Mesenchymal stem cell (in vitro differentiated cells and primary cell): ENCODE measurements at regions not wholly inside any gene's neighbourhood (a gene's known extent, or its start where the extent isn't known, plus 50 kb on each side); places are given as distances from the start of the nearest gene placed in this dataset.

Experiments
- DNase-seq: peaks from one replicate; pipeline ENCODE4 v3.0.0-alpha.2; 2013
- H2AFZ ChIP-seq: one replicate; pipeline ENCODE4 v1.6.1; 2013; ENCODE audit warnings: low read depth, mild to moderate bottlenecking, control low read depth, inconsistent platforms, low read length, moderate library complexity
- H2AK5ac ChIP-seq: 2 replicates; pipeline ENCODE4 v1.6.1; 2013; ENCODE audit warnings: low read length, moderate library complexity, mild to moderate bottlenecking, inconsistent platforms; ENCODE audit not compliant: severe bottlenecking
- H2BK120ac ChIP-seq: one replicate; pipeline ENCODE4 v1.6.1; 2013; ENCODE audit warnings: low read depth, mild to moderate bottlenecking, inconsistent platforms, low read length, moderate library complexity
- H2BK12ac ChIP-seq, 2 experiments: one replicate each; pipeline ENCODE4 v1.6.1; 2013; ENCODE audit warnings: inconsistent platforms in 2 of 2, low read length in 2 of 2, mild to moderate bottlenecking in 2 of 2, moderate library complexity in 2 of 2, control low read depth in 1 of 2
- H2BK15ac ChIP-seq: one replicate; pipeline ENCODE4 v1.6.1; 2013; ENCODE audit warnings: mild to moderate bottlenecking, low read depth, inconsistent platforms; ENCODE audit not compliant: poor library complexity, severe bottlenecking
- H2BK5ac ChIP-seq: 2 replicates; pipeline ENCODE4 v1.6.1; 2013; ENCODE audit warnings: low read depth, mild to moderate bottlenecking, low read length, control low read depth, inconsistent platforms; ENCODE audit not compliant: poor library complexity, severe bottlenecking
- H3K14ac ChIP-seq, 2 experiments: one replicate each; pipeline ENCODE4 v1.6.1; 2013; ENCODE audit warnings: inconsistent platforms in 2 of 2, low read length in 2 of 2, control low read depth in 1 of 2, mild to moderate bottlenecking in 1 of 2, moderate library complexity in 1 of 2
- H3K18ac ChIP-seq, 2 experiments: one replicate each; pipeline ENCODE4 v1.6.1; 2013; ENCODE audit warnings: inconsistent platforms in 2 of 2, low read length in 2 of 2, control low read depth in 1 of 2, low read depth in 1 of 2, mild to moderate bottlenecking in 1 of 2
- H3K23ac ChIP-seq, 2 experiments: one replicate each; pipeline ENCODE4 v1.6.1; 2013; ENCODE audit warnings: inconsistent platforms in 2 of 2, low read length in 2 of 2, mild to moderate bottlenecking in 2 of 2, moderate library complexity in 2 of 2, control low read depth in 1 of 2
- H3K27ac ChIP-seq: 2 replicates; pipeline ENCODE4 v1.5.1; 2013; ENCODE audit warnings: mild to moderate bottlenecking, moderate library complexity, low read length, control low read depth, inconsistent platforms; ENCODE audit not compliant: poor library complexity, severe bottlenecking
- H3K27me3 ChIP-seq, 2 experiments: 2 replicates each; pipeline versions ENCODE4 v1.6.1 to v1.7.0; 2013; ENCODE audit warnings: low read length in 2 of 2, mild to moderate bottlenecking in 2 of 2, moderate library complexity in 2 of 2, control low read depth in 1 of 2, inconsistent platforms in 1 of 2; ENCODE audit not compliant: control insufficient read depth in 1 of 2, insufficient read depth in 1 of 2
- H3K36me3 ChIP-seq, 2 experiments: 2 replicates each; pipeline versions ENCODE4 v1.6.1 to v1.7.0; 2013; ENCODE audit warnings: low read length in 2 of 2, control low read depth in 1 of 2, inconsistent platforms in 1 of 2, low read depth in 1 of 2, mild to moderate bottlenecking in 1 of 2; ENCODE audit not compliant: insufficient read depth in 2 of 2, control insufficient read depth in 1 of 2
- H3K4ac ChIP-seq, 2 experiments: one replicate each; pipeline ENCODE4 v1.6.1; 2013; ENCODE audit warnings: inconsistent platforms in 2 of 2, low read length in 2 of 2, mild to moderate bottlenecking in 2 of 2, moderate library complexity in 2 of 2, control low read depth in 1 of 2, low read depth in 1 of 2
- H3K4me1 ChIP-seq: 2 replicates; pipeline ENCODE4 v1.6.1; 2013; ENCODE audit warnings: low read depth, low read length, control low read depth; ENCODE audit not compliant: control insufficient read depth, insufficient read depth
- H3K4me2 ChIP-seq: 2 replicates; pipeline ENCODE4 v1.6.1; 2013; ENCODE audit warnings: low read length, mild to moderate bottlenecking, inconsistent platforms; ENCODE audit not compliant: poor library complexity, severe bottlenecking
- H3K4me3 ChIP-seq, 2 experiments: 2 replicates each; pipeline versions ENCODE4 v1.5.1 to v1.7.0; 2013; ENCODE audit warnings: low read length in 2 of 2, mild to moderate bottlenecking in 2 of 2, control low read depth in 1 of 2, low read depth in 1 of 2; ENCODE audit not compliant: insufficient read depth in 1 of 2
- H3K79me1 ChIP-seq: replicated peaks from 2 replicates; pipeline ENCODE4 v1.6.1; 2013; ENCODE audit warnings: mild to moderate bottlenecking, control low read depth, low read length, inconsistent platforms; ENCODE audit not compliant: poor library complexity, severe bottlenecking
- H3K9ac ChIP-seq: 2 replicates; pipeline ENCODE4 v1.7.0; 2013; ENCODE audit warnings: mild to moderate bottlenecking, low read length, moderate library complexity
- H3K9me3 ChIP-seq: 2 replicates; pipeline ENCODE4 v1.7.0; 2013; ENCODE audit warnings: mild to moderate bottlenecking, low read length; ENCODE audit not compliant: control insufficient read depth
- H4K8ac ChIP-seq: one replicate; pipeline ENCODE4 v1.6.1; 2013; ENCODE audit warnings: inconsistent platforms, mild to moderate bottlenecking, low read length, moderate library complexity
- H4K91ac ChIP-seq: one replicate; pipeline ENCODE4 v1.6.1; 2013; ENCODE audit warnings: mild to moderate bottlenecking, low read length, inconsistent platforms
- WGBS: methylation state at CpG from one replicate; pipeline ENCODE4 v1.1.7; 2013; ENCODE audit warnings: mixed read lengths; 5-methylcytosine and 5-hydroxymethylcytosine counted together

DNA sequence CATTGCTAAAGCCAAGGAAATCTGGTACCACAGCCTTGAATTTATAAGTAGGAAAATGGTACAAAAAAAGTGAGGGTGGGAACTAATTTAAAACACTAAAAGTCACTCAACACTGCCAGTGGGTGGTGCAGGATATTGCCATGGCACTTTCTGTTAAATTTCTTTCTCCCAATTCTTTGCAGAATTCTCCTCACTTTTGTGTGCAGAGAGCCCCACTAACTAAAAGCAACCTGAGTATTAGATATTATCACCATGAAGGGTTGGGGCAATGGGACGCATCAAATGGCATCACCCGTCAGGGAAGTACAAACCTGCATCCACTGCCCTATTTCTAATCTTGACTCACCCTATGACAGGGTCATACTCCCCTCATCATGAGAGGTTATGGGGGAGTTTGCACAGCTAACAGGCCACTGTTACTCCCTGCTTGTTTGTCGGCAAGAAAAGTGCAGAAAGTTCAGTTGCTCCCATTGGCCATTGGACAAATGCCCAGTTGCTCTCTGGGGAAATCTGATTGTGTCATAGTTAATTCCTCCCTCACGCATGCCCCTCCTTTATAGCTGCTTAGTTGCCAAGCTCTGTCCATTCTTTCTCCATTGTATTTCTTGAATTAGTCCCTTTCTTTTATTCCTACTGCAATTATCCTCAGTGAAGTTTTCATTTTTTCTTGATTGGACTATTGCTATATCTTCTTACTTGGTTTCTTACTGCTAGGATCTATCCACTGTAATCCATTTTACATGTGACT lies 93.8 kb upstream of the BLID start:
- H3K27ac ChIP-seq = no peak overlapping the region

DNA sequence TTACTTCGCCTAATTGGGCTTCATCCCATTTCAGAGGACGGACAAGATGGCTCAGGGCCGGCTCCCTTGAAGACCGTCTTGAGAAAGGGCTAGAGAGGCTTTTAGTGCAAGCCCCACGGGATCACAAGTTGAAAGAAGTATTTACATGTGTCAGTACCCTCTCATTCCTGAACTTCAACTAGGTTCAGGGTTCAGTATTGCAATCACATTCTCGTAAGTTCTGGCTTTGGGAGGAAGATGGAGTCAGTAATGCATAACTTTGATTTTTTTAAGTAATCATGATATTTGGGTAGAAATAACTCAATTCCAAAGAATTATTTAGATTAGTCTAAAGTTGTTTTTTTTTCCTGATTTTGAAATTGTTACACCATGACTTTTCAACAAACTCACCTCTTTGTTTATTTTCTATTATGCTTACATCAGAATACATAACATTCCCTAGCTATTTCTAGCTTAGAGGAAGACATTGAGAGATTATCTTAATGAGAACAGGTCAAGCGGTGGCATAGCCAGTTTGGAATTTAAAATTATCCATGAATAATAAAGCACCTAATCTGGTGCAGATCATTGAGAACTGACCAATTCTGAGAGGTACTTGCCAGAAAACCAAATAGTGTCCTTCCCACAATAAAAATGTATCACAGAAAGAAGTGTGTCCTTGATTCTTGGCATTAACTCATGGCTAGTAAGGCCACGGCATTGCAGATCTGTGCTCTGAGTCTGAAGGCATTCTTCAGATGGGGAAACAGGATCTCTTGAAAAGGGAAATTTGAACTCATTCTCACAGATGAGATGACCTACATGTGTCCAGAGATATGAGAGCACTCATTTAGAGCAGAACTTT lies 92.1 kb upstream of the BLID start:
- Histone ChIP-seq H3K4me1 (peaks cover 6% of the 10 kb centered on the region), H3K79me1 (no peaks in the 10 kb centered on the region), H2AFZ (no peak overlapping the region), H4K91ac (no peak overlapping the region), H2BK15ac (no peak overlapping the region), H3K4ac (peak overlapping the region in 1 of 2 experiments; percentile 74), H2BK12ac (peak overlapping the region in 1 of 2 experiments; percentile 29), H3K27ac (no peak overlapping the region), H2BK120ac (no peak overlapping the region), H3K4me3 (peak overlapping the region in 1 of 2 experiments; percentile 64), H3K36me3 (no peaks in the 10 kb centered on the region), H2AK5ac (no peak overlapping the region), H3K9me3 (no peaks in the 10 kb centered on the region), H3K18ac (peak overlapping the region in 1 of 2 experiments; percentile 79), H3K14ac (no peak overlapping the region), H4K8ac (no peak overlapping the region), H3K9ac (peak overlapping the region; percentile 55), H3K4me2 (no peak overlapping the region), H3K27me3 (no peaks in the 10 kb centered on the region), H3K23ac (no peak overlapping the region), H2BK5ac (no peak overlapping the region)
- 64% methylated on average over 6 of the region's 8 CpGs for WGBS
- no peak for DNase-seq

More for the DNA sequence above, 93.8 kb upstream of the BLID start:
- H3K9me3 ChIP-seq = no peaks in the 10 kb centered on the region
- H4K8ac ChIP-seq = no peak overlapping the region
- H2BK15ac ChIP-seq = no peak overlapping the region
- no peaks in the 10 kb centered on the region for H3K27me3 ChIP-seq
- no peak overlapping the region for H3K4me3 ChIP-seq
- H3K18ac ChIP-seq = peak overlapping the region in 1 of 2 experiments; percentile 41
- H3K9ac ChIP-seq = peak overlapping the region; percentile 25
- H2AFZ ChIP-seq = no peak overlapping the region
- peak overlapping the region in 1 of 2 experiments; percentile 51 for H2BK12ac ChIP-seq
- no peaks in the 10 kb centered on the region for H3K79me1 ChIP-seq
- H3K4me2 ChIP-seq = no peak overlapping the region
- H2BK120ac ChIP-seq = no peak overlapping the region
- H3K4ac ChIP-seq = no peak overlapping the region
- H4K91ac ChIP-seq = no peak overlapping the region
- no peak overlapping the region for H2AK5ac ChIP-seq
- no peak overlapping the region for H3K23ac ChIP-seq
- DNase-seq = peak; percentile 76
- H3K4me1 ChIP-seq = peaks cover 3% of the 10 kb centered on the region
- H3K14ac ChIP-seq = no peak overlapping the region
- WGBS = 78% methylated on average over 4 of the region's 4 CpGs
- no peaks in the 10 kb centered on the region for H3K36me3 ChIP-seq
- H2BK5ac ChIP-seq = no peak overlapping the region

- H2AK5ac ChIP-seq = no peak overlapping the region
These were observed 91.5 kb upstream of the BLID start for GRCh38 chr11:122207505-122207904.

DNA sequence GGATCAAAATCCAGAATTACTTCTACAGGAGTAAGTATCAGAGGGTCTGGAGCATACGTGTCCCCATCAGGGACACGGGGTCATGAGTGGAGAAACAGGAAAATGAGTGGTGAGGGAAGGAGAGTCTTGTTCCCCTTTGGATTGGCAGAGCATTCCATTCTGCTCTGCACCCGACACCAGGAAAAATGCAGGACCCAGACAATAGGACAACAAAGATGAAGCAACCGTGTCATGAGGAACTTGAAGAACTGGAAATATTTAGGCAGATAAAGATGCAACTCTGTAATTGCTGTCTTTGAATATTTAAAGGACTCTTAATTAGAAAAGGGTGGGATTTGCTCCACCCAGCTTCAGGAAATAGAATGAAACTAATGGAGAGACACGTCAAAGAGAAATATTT lies 89.0 kb upstream of the BLID start:
- no peak overlapping the region for H3K4ac ChIP-seq
- 87% methylated on average over 5 of the region's 5 CpGs for WGBS
- H2BK12ac ChIP-seq = no peak overlapping the region
- no peak overlapping the region for H3K4me2 ChIP-seq
- peak overlapping the region in 1 of 2 experiments; percentile 26 for H3K4me3 ChIP-seq
- no peak overlapping the region for H2AK5ac ChIP-seq
- no peak overlapping the region for H3K23ac ChIP-seq
- no peak overlapping the region for H3K14ac ChIP-seq
- peaks cover 12% of the 10 kb centered on the region for H3K4me1 ChIP-seq
- no peaks in the 10 kb centered on the region for H3K9me3 ChIP-seq
- no peak overlapping the region for H2BK120ac ChIP-seq
- H3K79me1 ChIP-seq = peaks cover 4% of the 10 kb centered on the region
- DNase-seq = no peak
- no peak overlapping the region for H2BK15ac ChIP-seq
- no peaks in the 10 kb centered on the region for H3K36me3 ChIP-seq
- H3K18ac ChIP-seq = no peak overlapping the region
- H3K27me3 ChIP-seq = no peaks in the 10 kb centered on the region
- no peak overlapping the region for H4K91ac ChIP-seq
- peak overlapping the region; percentile 0 for H3K9ac ChIP-seq
- H2AFZ ChIP-seq = no peak overlapping the region
- H4K8ac ChIP-seq = no peak overlapping the region
- no peak overlapping the region for H3K27ac ChIP-seq
- no peak overlapping the region for H2BK5ac ChIP-seq

More at GRCh38 chr11:122207505-122207904, 91.5 kb upstream of the BLID start:
- Histone ChIP-seq H3K9me3 (no peaks in the 10 kb centered on the region), H4K8ac (no peak overlapping the region), H3K4me3 (peak overlapping the region in 1 of 2 experiments; percentile 64), H3K14ac (peak overlapping the region in 1 of 2 experiments; percentile 61), H3K18ac (peak overlapping the region; percentile 23 to 79), H2BK15ac (no peak overlapping the region), H2BK12ac (peak overlapping the region; percentile 9 to 79), H3K79me1 (no peaks in the 10 kb centered on the region), H2BK120ac (no peak overlapping the region), H3K9ac (peak overlapping the region; percentile 55), H3K36me3 (no peaks in the 10 kb centered on the region), H3K27ac (no peak overlapping the region), H3K4ac (peak overlapping the region; percentile 27 to 74), H3K4me2 (no peak overlapping the region), H3K27me3 (no peaks in the 10 kb centered on the region), H4K91ac (peak overlapping the region; percentile 36), H2BK5ac (no peak overlapping the region), H3K4me1 (peaks cover 9% of the 10 kb centered on the region), H3K23ac (no peak overlapping the region), H2AFZ (no peak overlapping the region)
- 70% methylated on average over 8 of the region's 8 CpGs for WGBS
- DNase-seq = no peak
